Lower lobe of right lung (tissue), 2 donors: ENCODE measurements at regions not wholly inside any gene's neighbourhood (a gene's known extent, or its start where the extent isn't known, plus 50 kb on each side); places are given as distances from the start of the nearest gene placed in this dataset.
"Not testable (repeated sequence)": the region's sequence is repeated elsewhere in the genome, so short reads cannot be mapped to it uniquely, and the experiment has no call there.

Source experiments
- ATAC-seq, 2 donors: fragments of 200-7000 bp; cut with Tn5 transposase; one replicate each; pipeline ENCODE4 v1.9.1; 2020 to 2022; ENCODE audit warnings: mild to moderate bottlenecking in 2 of 2, moderate library complexity in 2 of 2
- DNase-seq: peaks from one replicate; pipeline ENCODE4 v3.0.0-alpha.2; 2020
- H3K27ac ChIP-seq: fragments of 200-600 bp; one replicate; pipeline ENCODE4 v1.8.0; 2022
- H3K27me3 ChIP-seq: fragments of 200-600 bp; one replicate; pipeline ENCODE4 v1.8.0; 2022; ENCODE audit warnings: low read depth
- H3K36me3 ChIP-seq: fragments of 200-600 bp; one replicate; pipeline ENCODE4 v1.8.0; 2022; ENCODE audit warnings: mild to moderate bottlenecking
- H3K4me1 ChIP-seq: fragments of 200-600 bp; one replicate; pipeline ENCODE4 v1.8.0; 2022
- H3K4me3 ChIP-seq: fragments of 200-600 bp; one replicate; pipeline ENCODE4 v1.8.0; 2022; ENCODE audit warnings: mild to moderate bottlenecking
- H3K9me3 ChIP-seq: fragments of 200-600 bp; one replicate; pipeline ENCODE4 v1.8.0; 2022
- CTCF ChIP-seq: fragments of 200-600 bp; IDR thresholded peaks from one replicate; pipeline ENCODE4 v1.8.0; 2022; ENCODE audit warnings: antibody characterized with exemption, mild to moderate bottlenecking
- intact Hi-C: fragments of 100-400 bp; cut with DNase I; formaldehyde crosslinking; loops from one replicate; pipeline ENCODE4 v1.11.0; 2022
- donor health status: DM: no; HTN: yes; CAD: no; lungs with severe emphysema.

- ATAC-seq, H3K27me3 ChIP-seq, intact Hi-C loops, H3K9me3 ChIP-seq, H3K36me3 ChIP-seq, H3K27ac ChIP-seq, H3K4me1 ChIP-seq, DNase-seq, H3K4me3 ChIP-seq: not testable (repeated sequence)
Measured at GRCh38 chr9:64813072-64813471, 471.9 kb downstream of the FOXD4L5 start.

- H3K9me3 ChIP-seq, H3K4me1 ChIP-seq, DNase-seq, H3K4me3 ChIP-seq, intact Hi-C loops, H3K27me3 ChIP-seq, H3K27ac ChIP-seq, H3K36me3 ChIP-seq, ATAC-seq: not testable (repeated sequence)
Measured at GRCh38 chr9:64778667-64779066, 506.3 kb downstream of the FOXD4L5 start.

GRCh38 chr9:64776269-64776668 lies 508.7 kb downstream of the FOXD4L5 start:
- H3K36me3 ChIP-seq, H3K4me3 ChIP-seq, H3K4me1 ChIP-seq, ATAC-seq, intact Hi-C loops, H3K9me3 ChIP-seq, H3K27me3 ChIP-seq, H3K27ac ChIP-seq, DNase-seq: not testable (repeated sequence)

GRCh38 chr9:64774813-64775793 lies 509.9 kb downstream of the FOXD4L5 start:
- ATAC-seq, H3K36me3 ChIP-seq, H3K27ac ChIP-seq, H3K9me3 ChIP-seq, intact Hi-C loops, H3K27me3 ChIP-seq, H3K4me3 ChIP-seq, H3K4me1 ChIP-seq: not testable (repeated sequence)
- peak; percentile 18 for DNase-seq

GRCh38 chr9:64774004-64774812 lies 510.8 kb downstream of the FOXD4L5 start:
- H3K4me1 ChIP-seq, H3K9me3 ChIP-seq, intact Hi-C loops, H3K27me3 ChIP-seq, DNase-seq, H3K27ac ChIP-seq, ATAC-seq, H3K36me3 ChIP-seq: not testable (repeated sequence)
- H3K4me3 ChIP-seq, result peak overlapping the region; percentile 23

- Histone ChIP-seq H3K36me3 (no peaks in the 10 kb centered on the region), H3K27ac (no peak overlapping the region), H3K9me3 (no peaks in the 10 kb centered on the region), H3K4me1 (no peaks in the 10 kb centered on the region), H3K27me3 (no peaks in the 10 kb centered on the region), H3K4me3 (peak overlapping the region; percentile 23)
- DNase-seq, result peak; percentile 32
- intact Hi-C loops, result no loop called here
- no peak for ATAC-seq
- no peak for TF ChIP-seq CTCF
Measured at GRCh38 chr9:64773491-64773931, 511.5 kb downstream of the FOXD4L5 start.

GRCh38 chr9:64772751-64773331 lies 512.2 kb downstream of the FOXD4L5 start:
- H3K27ac ChIP-seq, ATAC-seq, H3K9me3 ChIP-seq, H3K36me3 ChIP-seq, H3K27me3 ChIP-seq, H3K4me1 ChIP-seq, intact Hi-C loops, DNase-seq, H3K4me3 ChIP-seq: not testable (repeated sequence)

GRCh38 chr9:64772123-64772736 lies 512.8 kb downstream of the FOXD4L5 start:
- H3K4me1 ChIP-seq, ATAC-seq, intact Hi-C loops, H3K27me3 ChIP-seq, H3K9me3 ChIP-seq, H3K36me3 ChIP-seq, H3K27ac ChIP-seq, DNase-seq, H3K4me3 ChIP-seq: not testable (repeated sequence)
